ENCODE measurements at regions not wholly inside any gene's neighbourhood (a gene's known extent, or its start where the extent isn't known, plus 50 kb on each side); places are given as distances from the start of the nearest gene placed in this dataset.
"Not testable (repeated sequence)": the region's sequence is repeated elsewhere in the genome, so short reads cannot be mapped to it uniquely, and the experiment has no call there.

DNA sequence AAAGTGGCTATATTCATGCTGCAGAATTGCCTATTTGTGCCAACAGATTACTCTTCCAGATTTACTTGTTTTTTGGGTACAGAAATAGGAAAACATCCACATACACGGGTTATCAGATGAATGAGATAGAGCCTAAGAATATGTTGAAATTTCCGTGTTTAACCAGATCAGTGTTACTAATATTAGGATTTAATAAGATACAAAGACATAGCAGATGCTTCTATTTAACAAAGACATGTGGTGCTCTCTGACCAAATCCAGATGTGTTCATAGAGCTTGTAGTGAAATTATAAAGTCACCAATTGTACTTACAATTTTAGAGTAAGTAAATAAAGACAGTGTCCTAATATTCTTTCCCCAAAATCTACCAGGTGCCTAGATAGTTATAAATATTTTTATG, 208.0 kb downstream of the CASP12 start:
- no peak for DNase-seq (ENCODE audit: low read depth)
- TF ChIP-seq, protein P1, sequence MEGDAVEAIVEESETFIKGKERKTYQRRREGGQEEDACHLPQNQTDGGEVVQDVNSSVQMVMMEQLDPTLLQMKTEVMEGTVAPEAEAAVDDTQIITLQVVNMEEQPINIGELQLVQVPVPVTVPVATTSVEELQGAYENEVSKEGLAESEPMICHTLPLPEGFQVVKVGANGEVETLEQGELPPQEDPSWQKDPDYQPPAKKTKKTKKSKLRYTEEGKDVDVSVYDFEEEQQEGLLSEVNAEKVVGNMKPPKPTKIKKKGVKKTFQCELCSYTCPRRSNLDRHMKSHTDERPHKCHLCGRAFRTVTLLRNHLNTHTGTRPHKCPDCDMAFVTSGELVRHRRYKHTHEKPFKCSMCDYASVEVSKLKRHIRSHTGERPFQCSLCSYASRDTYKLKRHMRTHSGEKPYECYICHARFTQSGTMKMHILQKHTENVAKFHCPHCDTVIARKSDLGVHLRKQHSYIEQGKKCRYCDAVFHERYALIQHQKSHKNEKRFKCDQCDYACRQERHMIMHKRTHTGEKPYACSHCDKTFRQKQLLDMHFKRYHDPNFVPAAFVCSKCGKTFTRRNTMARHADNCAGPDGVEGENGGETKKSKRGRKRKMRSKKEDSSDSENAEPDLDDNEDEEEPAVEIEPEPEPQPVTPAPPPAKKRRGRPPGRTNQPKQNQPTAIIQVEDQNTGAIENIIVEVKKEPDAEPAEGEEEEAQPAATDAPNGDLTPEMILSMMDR (IDR thresholded peaks at IDR 0.05; ENCODE audit: low read depth, low read length, missing control alignments) = no peak
- in situ Hi-C loops (cut with HindIII; ENCODE audit: low sequenced_read_pairs) = no loop called here
- H3K4me3 ChIP-seq (ENCODE audit: low read depth, low read length) = no peak overlapping the region

GRCh38 chr11:104688731-104689130, 209.5 kb downstream of the CASP12 start:
- TF ChIP-seq, protein P1 (IDR thresholded peaks at IDR 0.05; ENCODE audit: low read depth, low read length, missing control alignments) = no peak
- in situ Hi-C loops (cut with HindIII; ENCODE audit: low sequenced_read_pairs) = no loop called here
- no peak for DNase-seq (ENCODE audit: low read depth)
- H3K4me3 ChIP-seq (ENCODE audit: low read depth, low read length) = no peak overlapping the region

DNA sequence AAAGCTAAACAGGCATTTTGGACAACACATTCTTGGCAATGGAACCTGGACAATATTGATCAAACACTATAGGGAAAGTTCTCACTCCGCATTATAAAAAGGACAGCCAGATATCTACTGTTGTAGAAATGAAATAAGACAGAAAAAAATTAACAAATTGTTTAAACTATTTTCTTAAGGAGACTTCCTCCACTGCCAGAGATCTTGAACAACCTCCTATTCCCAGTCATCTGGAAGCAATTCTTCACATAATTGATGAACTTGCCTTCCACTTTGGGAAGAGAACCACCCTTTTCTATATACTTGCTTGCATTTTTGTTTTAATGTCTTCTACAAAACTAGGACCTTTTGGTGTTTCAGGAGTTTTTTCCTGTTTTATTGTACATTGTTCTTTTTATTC, 216.1 kb downstream of the CASP12 start:
- DNase-seq (ENCODE audit: low read depth) = no peak
- no peak overlapping the region for H3K4me3 ChIP-seq (ENCODE audit: low read depth, low read length)
- in situ Hi-C loops (cut with HindIII; ENCODE audit: low sequenced_read_pairs) = no loop called here
- TF ChIP-seq, protein P1 (IDR thresholded peaks at IDR 0.05; ENCODE audit: low read depth, low read length, missing control alignments) = no peak

- in situ Hi-C loops (cut with HindIII; ENCODE audit: low sequenced_read_pairs) = no loop called here
- TF ChIP-seq, protein P1 (IDR thresholded peaks at IDR 0.05; ENCODE audit: low read depth, low read length, missing control alignments) = no peak
- no peak for DNase-seq (ENCODE audit: low read depth)
- H3K4me3 ChIP-seq (ENCODE audit: low read depth, low read length) = no peak overlapping the region
These were observed 219.0 kb downstream of the CASP12 start for GRCh38 chr11:104679258-104679657.

DNA sequence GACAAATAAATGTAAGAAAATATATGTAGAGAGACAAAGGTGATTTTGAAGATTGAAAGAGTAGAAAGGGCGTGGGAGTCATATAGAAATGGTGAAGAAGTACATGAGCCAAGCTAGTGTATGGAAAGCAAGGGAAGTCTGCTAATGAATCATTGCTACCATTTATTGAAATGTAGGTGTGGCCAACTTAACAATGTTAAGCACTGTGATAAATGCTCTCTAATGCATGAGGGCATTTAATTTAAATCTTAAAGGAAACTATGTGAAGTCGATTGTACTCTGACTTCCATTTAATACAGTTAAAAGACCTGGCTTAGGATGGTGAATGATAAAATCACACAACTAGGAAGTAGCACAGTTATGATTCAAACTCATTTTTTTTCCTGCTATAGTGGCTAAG, 219.9 kb downstream of the CASP12 start:
- H3K4me3 ChIP-seq (ENCODE audit: low read depth, low read length) = no peak overlapping the region
- DNase-seq (ENCODE audit: low read depth) = no peak
- in situ Hi-C loops (cut with HindIII; ENCODE audit: low sequenced_read_pairs) = no loop called here
- TF ChIP-seq, protein P1 (IDR thresholded peaks at IDR 0.05; ENCODE audit: low read depth, low read length, missing control alignments) = no peak

DNA sequence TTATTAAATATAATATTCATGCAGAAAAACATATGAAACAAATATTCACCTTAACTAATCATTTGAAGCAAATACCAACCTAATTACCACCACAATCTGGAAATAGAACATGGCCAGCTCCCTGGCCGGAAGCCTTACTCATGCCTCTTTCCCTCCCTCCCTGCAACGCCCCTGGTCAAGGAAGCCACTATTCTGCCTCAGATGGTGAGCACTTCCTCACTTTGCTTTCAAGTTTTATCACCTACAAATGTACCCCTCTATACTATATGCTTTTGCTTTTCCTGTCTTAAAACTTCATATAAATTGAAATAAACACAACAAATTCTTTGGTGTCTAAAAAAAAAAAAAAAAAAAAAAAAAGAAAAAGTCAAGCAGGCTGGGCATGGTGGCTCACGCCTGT, 221.2 kb downstream of the CASP12 start:
- DNase-seq (ENCODE audit: low read depth); H3K4me3 ChIP-seq (ENCODE audit: low read depth, low read length); in situ Hi-C loops (cut with HindIII; ENCODE audit: low sequenced_read_pairs): not testable (repeated sequence)

DNA sequence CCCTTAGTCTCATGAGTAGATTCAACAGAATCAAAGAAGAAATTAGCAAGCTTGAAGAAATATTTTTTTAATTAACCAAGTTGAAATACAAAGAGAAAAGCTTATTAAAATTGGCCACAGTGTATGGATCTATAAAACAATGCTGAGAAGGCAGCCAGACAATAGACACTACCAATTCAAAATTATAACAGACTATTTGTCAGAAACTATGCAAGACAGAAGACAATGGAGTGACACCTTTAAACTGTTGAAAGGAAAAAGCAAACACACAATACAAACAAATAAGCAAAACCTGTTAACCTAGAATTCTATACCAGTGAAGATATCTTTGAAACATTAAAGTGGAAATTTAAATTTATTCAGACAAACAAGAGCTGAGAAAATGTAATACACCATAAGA, 225.4 kb downstream of the CASP12 start:
- no peak overlapping the region for H3K4me3 ChIP-seq (ENCODE audit: low read depth, low read length)
- no peak for DNase-seq (ENCODE audit: low read depth)
- TF ChIP-seq, protein P1 (IDR thresholded peaks at IDR 0.05; ENCODE audit: low read depth, low read length, missing control alignments) = no peak
- in situ Hi-C loops (cut with HindIII; ENCODE audit: low sequenced_read_pairs) = no loop called here
